PC-9 (cell line): ENCODE measurements at regions not wholly inside any gene's neighbourhood (a gene's known extent, or its start where the extent isn't known, plus 50 kb on each side); places are given as distances from the start of the nearest gene placed in this dataset.

ENCODE experiments used
- CTCF ChIP-seq: fragments of 200-600 bp; sonication (generic); conservative IDR thresholded peaks from 2 replicates; pipeline ENCODE4 v1.6.1; 2017; ENCODE audit warnings: mixed run types, antibody characterized with exemption, mild to moderate bottlenecking, moderate library complexity
- EZH2 ChIP-seq: fragments of 200-600 bp; sonication (generic); IDR thresholded peaks from 2 replicates; pipeline ENCODE4 v1.8.0; 2017; ENCODE audit warnings: antibody characterized with exemption, low read depth

- TF ChIP-seq CTCF (no peak), EZH2 (no peak)
Observed at GRCh38 chr5:26737348-26738265, 300.8 kb downstream of the CDH9 start.
